GM21786 (cell line): ENCODE measurements at regions not wholly inside any gene's neighbourhood (a gene's known extent, or its start where the extent isn't known, plus 50 kb on each side); places are given as distances from the start of the nearest gene placed in this dataset.

Experiments
- ATAC-seq: cut with Tn5 transposase; IDR thresholded peaks from one replicate; pipeline ENCODE4 v1.9.1; 2021; ENCODE audit not compliant: unreplicated experiment

- ATAC-seq, result no peak
Measured at GRCh38 chr3:5270666-5271371, 83.3 kb downstream of the EDEM1 start.

- no peak for ATAC-seq
Measured at GRCh38 chr3:5271372-5271683, 83.8 kb downstream of the EDEM1 start.

- no peak for ATAC-seq
Measured at GRCh38 chr3:5272387-5272786, 84.9 kb downstream of the EDEM1 start.

GRCh38 chr3:5274091-5274490 lies 86.6 kb downstream of the EDEM1 start:
- no peak for ATAC-seq

GRCh38 chr3:5275529-5275928 lies 88.0 kb downstream of the EDEM1 start:
- ATAC-seq, result no peak

- ATAC-seq, result no peak
Measured at GRCh38 chr3:5276934-5277333, 89.4 kb downstream of the EDEM1 start.

- ATAC-seq, result no peak
Measured at GRCh38 chr3:5277612-5278236, 90.2 kb downstream of the EDEM1 start.

GRCh38 chr3:5278666-5279065 lies 91.2 kb downstream of the EDEM1 start:
- ATAC-seq, result no peak

GRCh38 chr3:5282703-5283102 lies 95.2 kb downstream of the EDEM1 start:
- no peak for ATAC-seq

GRCh38 chr3:5285439-5285838 lies 97.9 kb downstream of the EDEM1 start:
- ATAC-seq, result no peak

- no peak for ATAC-seq
Measured at GRCh38 chr3:5290915-5291314, 103.4 kb downstream of the EDEM1 start.

GRCh38 chr3:5292512-5292911 lies 105.0 kb downstream of the EDEM1 start:
- ATAC-seq, result no peak

- no peak for ATAC-seq
Measured at GRCh38 chr3:5293207-5293606, 105.7 kb downstream of the EDEM1 start.

- no peak for ATAC-seq
Measured at GRCh38 chr3:5294356-5294755, 106.8 kb downstream of the EDEM1 start.

GRCh38 chr3:5295191-5295690 lies 107.7 kb downstream of the EDEM1 start:
- no peak for ATAC-seq

GRCh38 chr3:5296362-5296761 lies 108.9 kb downstream of the EDEM1 start:
- ATAC-seq, result no peak

- peak; percentile 7 for ATAC-seq
Measured at GRCh38 chr3:5297895-5298294, 110.4 kb downstream of the EDEM1 start.

GRCh38 chr3:5298453-5298852 lies 110.9 kb downstream of the EDEM1 start:
- ATAC-seq, result peak; percentile 99

- ATAC-seq, result no peak
Measured at GRCh38 chr3:5299161-5299560, 111.7 kb downstream of the EDEM1 start.

- no peak for ATAC-seq
Measured at GRCh38 chr3:5300638-5301037, 113.1 kb downstream of the EDEM1 start.

- ATAC-seq, result no peak
Measured at GRCh38 chr3:5301651-5302297, 114.3 kb downstream of the EDEM1 start.

- no peak for ATAC-seq
Measured at GRCh38 chr3:5302661-5303060, 115.2 kb downstream of the EDEM1 start.
